ENCODE measurements at regions not wholly inside any gene's neighbourhood (a gene's known extent, or its start where the extent isn't known, plus 50 kb on each side); places are given as distances from the start of the nearest gene placed in this dataset.
"Not testable (repeated sequence)": the region's sequence is repeated elsewhere in the genome, so short reads cannot be mapped to it uniquely, and the experiment has no call there.

DNA sequence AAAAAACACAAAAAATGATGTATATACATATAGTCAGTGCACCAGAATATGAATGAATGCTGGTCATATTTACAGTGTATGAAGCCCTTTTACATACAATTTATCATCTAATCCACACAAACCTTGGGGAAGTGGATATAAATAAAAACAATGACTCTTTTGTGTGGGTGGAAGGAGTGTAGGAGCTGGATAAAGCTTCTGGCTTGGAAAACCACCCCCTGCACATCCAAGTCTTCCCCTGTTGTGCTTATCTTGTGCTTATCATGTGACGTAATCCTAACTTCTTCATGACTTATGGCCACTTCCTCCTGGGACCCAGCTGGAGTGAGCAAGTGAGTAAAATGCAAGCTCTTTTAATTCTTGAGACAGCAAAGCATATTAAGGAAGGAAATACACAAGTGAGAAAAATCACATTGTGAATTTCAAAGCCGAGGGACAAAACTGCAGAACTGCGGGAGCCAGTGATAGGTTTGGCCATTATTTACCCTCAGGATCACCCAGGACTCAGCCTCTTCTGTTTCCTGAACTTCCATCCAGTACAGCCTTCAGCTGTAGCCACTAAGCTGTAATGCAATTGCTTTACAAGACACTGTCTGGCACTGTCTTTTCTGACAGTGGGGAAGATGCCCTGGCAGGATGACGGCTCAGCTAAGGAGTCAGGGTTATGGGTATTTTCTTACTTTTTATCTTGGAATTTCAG, 104.0 kb upstream of the PPM1J start:
- DNase-seq (ENCODE audit: low read depth in 2 of 2): no peak

GRCh38 chr1:112817555-112818373, 102.6 kb upstream of the PPM1J start:
- DNase-seq (ENCODE audit: low read depth in 2 of 2): no peak

- DNase-seq (ENCODE audit: low read depth in 2 of 2): no peak
These were observed 100.2 kb upstream of the PPM1J start for GRCh38 chr1:112815376-112815775.

- not testable (repeated sequence) for DNase-seq (ENCODE audit: low read depth in 2 of 2)
These were observed 99.5 kb upstream of the PPM1J start for GRCh38 chr1:112814645-112815044.

DNA sequence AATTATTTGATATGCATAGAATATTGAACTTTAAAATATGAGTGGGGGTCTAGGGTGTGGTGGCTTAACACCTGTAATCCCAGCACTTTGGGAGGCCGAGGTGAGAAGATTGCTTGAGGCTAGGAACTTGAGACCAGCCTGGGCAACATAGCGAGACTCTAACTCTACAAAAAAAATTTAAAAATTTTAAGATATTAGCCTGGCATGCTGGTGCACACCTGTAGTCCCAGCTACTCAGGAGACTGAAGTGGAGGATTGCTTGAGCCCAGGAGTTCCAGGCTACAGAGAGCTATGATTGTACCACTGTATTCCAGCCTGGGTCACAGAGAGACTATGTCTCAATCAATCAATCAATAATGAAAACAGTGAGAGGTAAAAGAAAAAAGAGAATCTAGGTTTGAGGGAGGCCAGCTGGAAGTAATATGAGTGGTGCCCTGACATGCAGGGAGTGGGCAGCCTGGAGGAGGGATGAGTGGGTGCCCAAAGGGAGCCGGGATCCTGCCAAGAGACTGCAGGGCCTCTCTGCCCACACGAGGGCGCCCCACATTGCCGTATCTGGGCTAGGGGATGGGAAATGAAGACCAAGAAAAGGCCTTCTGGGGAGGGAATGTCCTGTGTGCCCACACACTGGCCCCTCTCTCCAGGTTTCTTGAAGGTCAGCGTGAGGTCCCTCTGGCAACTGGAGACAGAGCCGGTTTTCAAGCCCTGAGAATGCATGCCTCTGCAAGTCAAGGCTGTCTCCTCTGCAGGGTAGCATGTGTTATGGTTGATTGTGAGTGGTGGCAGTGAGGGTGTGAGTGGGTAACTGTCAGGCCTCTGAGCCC, 93.9 kb upstream of the PPM1J start:
- DNase-seq (ENCODE audit: low read depth in 2 of 2): peak; percentile 47 to 61

- DNase-seq (ENCODE audit: low read depth in 2 of 2): no peak
These were observed 92.9 kb upstream of the PPM1J start for GRCh38 chr1:112807999-112808398.

GRCh38 chr1:112807117-112807516, 92.0 kb upstream of the PPM1J start:
- DNase-seq (ENCODE audit: low read depth in 2 of 2): no peak

GRCh38 chr1:112806090-112806642, 91.0 kb upstream of the PPM1J start:
- no peak for DNase-seq (ENCODE audit: low read depth in 2 of 2)

DNA sequence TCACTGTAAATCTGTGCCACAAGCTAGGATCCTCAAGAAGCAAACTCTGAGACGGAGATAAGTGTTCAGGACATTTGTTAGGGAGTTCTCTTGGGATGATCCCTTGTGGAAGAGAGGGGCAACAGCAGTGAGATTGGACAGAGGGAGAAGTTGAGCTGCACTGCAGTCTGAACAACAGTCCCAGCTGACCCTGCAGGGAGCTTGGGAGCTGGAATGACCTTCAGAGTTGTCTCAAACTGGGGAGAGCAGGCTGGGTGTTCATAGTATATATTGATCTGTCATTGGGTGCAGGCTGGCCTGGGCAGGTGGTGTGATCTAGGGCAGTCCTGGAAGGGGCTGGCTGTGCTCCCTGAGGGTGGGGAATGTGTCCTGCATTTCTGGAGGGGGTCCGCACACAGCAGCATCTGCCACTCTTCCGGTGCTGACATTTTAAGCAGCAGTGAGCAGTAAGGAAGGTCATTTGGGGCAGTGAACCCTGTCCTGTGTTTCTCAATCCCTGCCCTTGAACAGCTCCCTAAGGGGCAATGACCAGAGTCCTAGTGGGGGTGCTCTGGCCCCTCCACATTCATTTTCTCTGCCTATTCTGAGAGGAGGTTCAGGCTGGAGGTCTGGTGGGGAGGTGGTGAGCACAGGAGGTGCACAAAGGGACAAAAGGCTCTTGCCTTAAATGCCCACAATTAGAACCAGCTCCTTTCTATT, 90.2 kb upstream of the PPM1J start:
- no peak for DNase-seq (ENCODE audit: low read depth in 2 of 2)

DNA sequence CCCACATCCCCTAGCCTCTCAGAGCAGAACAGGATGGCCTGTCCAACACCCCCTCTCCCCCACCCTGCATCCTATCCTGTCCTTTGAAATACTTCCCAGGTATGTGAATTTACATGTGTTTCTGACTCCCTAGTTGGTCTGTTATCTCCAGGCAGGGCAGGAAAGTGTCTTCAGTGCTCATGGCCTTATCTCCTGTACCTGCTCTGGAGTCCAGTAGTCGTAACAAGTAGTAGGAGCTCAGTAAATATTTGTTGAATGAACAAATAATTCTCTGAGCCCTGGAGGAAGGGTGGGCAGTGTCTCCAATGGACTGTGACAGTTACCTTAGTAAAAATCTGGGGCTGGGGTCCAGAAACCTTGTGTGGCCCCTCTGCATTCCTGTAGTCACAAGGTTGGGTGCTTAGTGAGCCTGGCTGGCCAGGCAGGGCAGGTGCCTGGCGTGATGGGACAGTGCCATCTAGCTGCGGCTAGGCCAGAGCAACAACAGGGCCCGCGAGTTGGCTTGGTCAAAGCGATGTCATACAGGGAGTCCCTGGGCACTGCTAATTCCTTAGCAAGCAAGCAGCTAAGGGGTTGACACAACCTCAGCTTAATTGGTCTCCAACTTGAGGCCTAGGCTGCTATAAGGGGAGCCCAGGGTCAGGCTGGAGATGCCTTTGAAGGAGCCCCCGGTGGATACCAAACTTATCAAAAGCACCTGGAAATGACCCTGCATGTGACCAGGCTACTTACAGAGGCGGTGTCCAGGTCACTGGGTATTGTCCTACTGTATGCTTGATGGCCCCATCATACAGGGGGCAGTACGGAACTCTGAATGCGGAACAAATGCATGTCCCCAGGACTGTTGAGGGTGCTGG, 89.0 kb upstream of the PPM1J start:
- peak; percentile 48 to 49 for DNase-seq (ENCODE audit: low read depth in 2 of 2)

- DNase-seq (ENCODE audit: low read depth in 2 of 2): no peak
These were observed 85.2 kb upstream of the PPM1J start for GRCh38 chr1:112800289-112800688.

DNA sequence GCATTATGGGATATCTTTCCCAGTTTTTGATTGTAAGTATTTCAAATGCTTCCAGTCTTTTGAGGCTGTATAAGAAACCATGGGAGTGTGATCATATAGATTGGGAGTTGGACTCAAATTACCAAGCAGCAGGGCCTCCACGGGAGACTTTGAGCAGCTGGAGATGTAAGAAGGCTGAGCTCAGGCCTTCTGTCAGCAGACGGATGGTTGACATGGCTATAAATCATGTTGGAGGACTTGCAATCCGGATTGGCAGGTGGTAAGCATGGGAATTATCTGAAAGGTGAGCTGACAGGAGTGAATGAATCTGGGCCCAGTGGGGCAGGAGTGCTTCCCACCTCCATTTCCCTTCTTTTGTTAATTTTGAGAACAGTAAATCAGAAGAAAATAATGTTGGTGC, 83.2 kb upstream of the PPM1J start:
- DNase-seq (ENCODE audit: low read depth in 2 of 2): no peak

- DNase-seq (ENCODE audit: low read depth in 2 of 2): no peak
These were observed 82.1 kb upstream of the PPM1J start for GRCh38 chr1:112797224-112797623.

GRCh38 chr1:112794654-112795239, 79.6 kb upstream of the PPM1J start:
- DNase-seq (ENCODE audit: low read depth in 2 of 2): no peak

DNA sequence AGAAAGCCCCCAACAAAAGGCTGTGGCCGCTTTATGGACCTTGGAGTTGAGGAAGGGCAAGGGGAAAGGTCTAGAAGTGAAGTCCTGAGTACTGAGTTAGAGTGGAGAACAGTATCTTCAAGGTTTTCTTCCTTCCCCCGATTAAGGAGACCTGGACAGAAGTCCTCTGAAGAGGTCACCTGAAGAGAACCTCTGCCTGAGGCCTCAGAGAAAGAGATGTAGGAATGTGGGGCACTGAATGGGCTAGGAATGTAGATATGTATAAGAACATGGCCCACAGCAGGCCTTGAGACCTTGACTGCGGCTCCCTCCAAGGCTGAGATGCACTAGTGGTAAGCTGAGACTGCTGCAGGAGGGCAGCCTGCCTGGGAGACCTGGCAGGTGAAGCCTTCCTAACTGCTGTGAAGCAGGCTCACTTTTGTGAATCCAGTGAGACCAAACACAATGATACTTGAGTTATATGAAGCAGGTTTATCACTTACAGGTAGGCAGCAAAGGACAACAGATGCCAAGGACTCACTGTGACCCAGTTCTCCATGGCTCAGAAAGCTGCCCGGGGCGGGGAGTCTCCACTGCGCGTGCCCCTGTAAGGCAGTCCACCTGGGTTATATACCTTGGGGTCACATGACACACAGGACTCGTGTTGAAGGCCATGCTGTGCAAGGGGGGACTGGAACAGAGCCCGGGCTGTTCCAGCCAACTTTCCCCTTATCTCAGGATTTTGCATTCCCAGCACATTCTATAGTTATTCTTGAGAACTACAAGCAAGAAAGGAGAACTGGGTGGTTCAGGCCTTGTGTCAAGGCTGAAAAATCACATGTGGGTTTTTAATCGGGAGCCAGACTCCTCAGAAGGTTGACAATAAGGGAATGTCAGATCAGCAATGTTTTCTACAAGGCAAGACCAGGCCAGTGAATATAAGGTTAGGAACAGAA, 78.8 kb upstream of the PPM1J start:
- DNase-seq (ENCODE audit: low read depth in 2 of 2): no peak

GRCh38 chr1:112791723-112792104, 76.6 kb upstream of the PPM1J start:
- DNase-seq (ENCODE audit: low read depth in 2 of 2): no peak

DNA sequence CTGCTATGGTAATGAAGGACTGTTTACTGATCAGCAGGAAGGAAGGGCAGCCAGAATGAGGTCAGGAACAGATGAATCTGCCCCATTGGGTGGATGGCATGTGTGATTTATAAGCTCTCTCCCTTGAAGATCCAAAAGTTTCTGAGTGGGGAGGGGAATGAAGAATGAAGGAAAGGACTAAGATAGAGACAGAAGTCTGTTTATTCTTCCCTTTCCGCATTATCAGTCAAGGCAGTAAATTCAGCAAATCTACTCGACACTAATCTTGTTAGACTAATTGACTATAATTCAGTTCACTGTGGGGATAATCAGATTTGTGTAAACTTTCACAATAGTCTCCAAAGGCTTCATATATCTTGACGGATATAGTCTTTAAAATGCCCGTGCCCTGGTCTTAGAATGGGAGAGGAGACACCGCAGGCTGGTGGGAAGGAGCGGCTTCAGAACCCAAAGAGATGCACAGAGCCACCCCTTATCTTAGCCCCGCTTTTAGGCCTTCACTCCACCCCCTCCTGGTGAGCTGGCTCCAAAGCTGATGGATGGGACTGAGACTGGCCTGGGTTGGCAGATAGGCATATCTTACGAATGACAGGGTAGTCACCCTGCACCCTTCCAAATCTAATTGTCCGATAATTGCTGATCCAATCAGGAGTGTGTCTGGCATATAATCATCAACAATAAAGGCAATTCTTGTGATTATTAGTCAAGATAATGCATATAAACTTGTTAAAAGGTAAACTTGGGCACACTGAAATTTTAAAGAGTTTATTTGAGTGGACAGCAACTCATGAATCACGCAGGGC, 76.0 kb upstream of the PPM1J start:
- DNase-seq (ENCODE audit: low read depth in 2 of 2): no peak

- no peak for DNase-seq (ENCODE audit: low read depth in 2 of 2)
These were observed 73.4 kb upstream of the PPM1J start for GRCh38 chr1:112788561-112788960.
